GM12878 (cell line): ENCODE measurements at regions not wholly inside any gene's neighbourhood (a gene's known extent, or its start where the extent isn't known, plus 50 kb on each side); places are given as distances from the start of the nearest gene placed in this dataset.

ENCODE experiments used
- BMI1 ChIP-seq: fragments of 450-650 bp; IDR thresholded peaks from 2 replicates; pipeline ENCODE4 v1.6.1; 2016; ENCODE audit warnings: mild to moderate bottlenecking, moderate library complexity, borderline replicate concordance
- CEBPB ChIP-seq, 2 experiments: fragments of 150-350 bp in 1 of 2; IDR thresholded peaks; 2 replicates each; pipeline ENCODE4 v1.6.1; 2012 to 2014; ENCODE audit warnings: low read depth in 2 of 2, low read length in 2 of 2, borderline replicate concordance in 1 of 2, inconsistent platforms in 1 of 2
- CHD2 ChIP-seq: IDR thresholded peaks from 2 replicates; pipeline ENCODE4 v1.6.1; 2011; ENCODE audit warnings: low read depth, low read length, improper control_type of control experiment, borderline replicate concordance
- FOXM1 ChIP-seq: IDR thresholded peaks from 2 replicates; pipeline ENCODE4 v1.6.1; 2012; ENCODE audit warnings: low read depth, mild to moderate bottlenecking, inconsistent platforms, low read length, moderate library complexity
- KAT2A ChIP-seq: conservative IDR thresholded peaks from 2 replicates; pipeline ENCODE4 v1.6.1; 2011; ENCODE audit warnings: low read depth, low read length; ENCODE audit not compliant: control insufficient read depth
- MEF2A ChIP-seq: IDR thresholded peaks from 2 replicates; pipeline ENCODE4 v1.6.1; 2011; ENCODE audit warnings: low read depth, mild to moderate bottlenecking, low read length, moderate library complexity; ENCODE audit not compliant: insufficient read depth
- MTA3 ChIP-seq: IDR thresholded peaks from 2 replicates; pipeline ENCODE4 v1.6.1; 2012; ENCODE audit warnings: low read length, inconsistent platforms, borderline replicate concordance
- NR2C2 ChIP-seq: IDR thresholded peaks from 2 replicates; pipeline ENCODE4 v1.6.1; 2011; ENCODE audit warnings: borderline replicate concordance, low read depth; ENCODE audit not compliant: control insufficient read depth, insufficient read length
- POLR2AphosphoS5 ChIP-seq: IDR thresholded peaks from 2 replicates; pipeline ENCODE4 v1.6.1; 2011; ENCODE audit warnings: mild to moderate bottlenecking, low read length, inconsistent platforms
- POU2F2 ChIP-seq: IDR thresholded peaks from 3 replicates; pipeline ENCODE4 v1.6.1; 2011; ENCODE audit warnings: low read depth, mild to moderate bottlenecking, low read length, borderline replicate concordance
- RBBP5 ChIP-seq: fragments of 200-600 bp; sonication (generic); conservative IDR thresholded peaks from 2 replicates; pipeline ENCODE4 v1.6.1; 2016
- SMC3 ChIP-seq: IDR thresholded peaks from 2 replicates; pipeline ENCODE4 v1.6.1; 2011; ENCODE audit warnings: low read length, improper control_type of control experiment, borderline replicate concordance
- SUPT20H ChIP-seq: IDR thresholded peaks from 2 replicates; pipeline ENCODE4 v1.6.1; 2011; ENCODE audit warnings: low read depth, mild to moderate bottlenecking, low read length, moderate library complexity, borderline replicate concordance; ENCODE audit not compliant: control insufficient read depth
- TAF1 ChIP-seq: IDR thresholded peaks from 2 replicates; pipeline ENCODE4 v1.6.1; 2011; ENCODE audit warnings: mild to moderate bottlenecking, low read depth, low read length, borderline replicate concordance
- TARDBP ChIP-seq: IDR thresholded peaks from 2 replicates; pipeline ENCODE4 v1.6.1; 2016; ENCODE audit warnings: borderline replicate concordance
- YBX1 ChIP-seq: fragments of 450-650 bp; IDR thresholded peaks from 2 replicates; pipeline ENCODE4 v1.6.1; 2016; ENCODE audit warnings: antibody characterized with exemption
- ZNF24 ChIP-seq: fragments of 450-650 bp; IDR thresholded peaks from 2 replicates; pipeline ENCODE4 v1.6.1; 2017; ENCODE audit warnings: antibody characterized with exemption, mild to moderate bottlenecking
- TF ChIP-seq, protein P1 (sequence below): IDR thresholded peaks from 2 replicates; pipeline ENCODE4 v1.6.1; 2012; ENCODE audit warnings: low read length, inconsistent platforms
- TF ChIP-seq, protein P2 (sequence below): fragments of 450-650 bp; IDR thresholded peaks from 2 replicates; pipeline ENCODE4 v1.6.1; 2017; ENCODE audit warnings: mild to moderate bottlenecking, low read depth, inconsistent platforms; ENCODE audit not compliant: poor library complexity, severe bottlenecking
- TF ChIP-seq, protein P3 (sequence below): fragments of 450-650 bp; IDR thresholded peaks from 2 replicates; pipeline ENCODE4 v1.6.1; 2016; ENCODE audit warnings: mild to moderate bottlenecking
- TF ChIP-seq, protein P4 (sequence below): IDR thresholded peaks from 2 replicates; pipeline ENCODE4 v1.6.1; 2012; ENCODE audit warnings: low read depth, low read length, improper control_type of control experiment
- TF ChIP-seq, protein P5 (sequence below): IDR thresholded peaks from 2 replicates; pipeline ENCODE4 v1.6.1; 2011; ENCODE audit warnings: mild to moderate bottlenecking, low read depth, low read length, moderate library complexity; ENCODE audit not compliant: insufficient replicate concordance
- TF ChIP-seq, protein P6 (sequence below): IDR thresholded peaks from 2 replicates; pipeline ENCODE4 v1.6.1; 2011; ENCODE audit warnings: low read depth, low read length, improper control_type of control experiment, borderline replicate concordance

DNA sequence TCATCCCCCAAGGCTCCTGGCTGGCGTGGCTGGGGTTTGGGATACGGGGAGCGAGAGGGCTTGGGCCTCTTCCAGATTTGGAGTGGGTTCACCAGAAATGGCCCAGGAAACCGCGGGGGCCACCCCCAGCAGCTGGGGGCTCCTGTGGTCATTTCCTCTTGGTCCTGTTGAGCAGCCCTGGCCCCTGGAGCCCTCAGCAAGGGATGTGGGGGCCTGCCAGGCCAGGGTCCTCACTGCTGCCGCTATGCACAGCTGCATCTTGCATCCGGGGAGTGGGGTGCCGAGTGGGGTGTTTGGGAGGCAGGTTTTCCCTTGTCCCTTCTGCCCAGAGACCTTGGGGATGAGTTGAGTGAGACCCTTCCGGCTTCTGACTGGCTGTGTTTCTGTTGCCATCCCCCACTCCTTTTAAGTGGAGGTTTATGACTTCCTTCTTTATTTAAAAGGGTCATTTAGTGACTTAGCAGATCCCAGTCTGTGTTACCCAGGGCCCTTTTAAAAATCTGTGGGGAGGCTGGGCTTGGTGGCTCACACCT is 319.8 kb downstream of the SEC14L1 start (continued):
- TF ChIP-seq, protein P1, sequence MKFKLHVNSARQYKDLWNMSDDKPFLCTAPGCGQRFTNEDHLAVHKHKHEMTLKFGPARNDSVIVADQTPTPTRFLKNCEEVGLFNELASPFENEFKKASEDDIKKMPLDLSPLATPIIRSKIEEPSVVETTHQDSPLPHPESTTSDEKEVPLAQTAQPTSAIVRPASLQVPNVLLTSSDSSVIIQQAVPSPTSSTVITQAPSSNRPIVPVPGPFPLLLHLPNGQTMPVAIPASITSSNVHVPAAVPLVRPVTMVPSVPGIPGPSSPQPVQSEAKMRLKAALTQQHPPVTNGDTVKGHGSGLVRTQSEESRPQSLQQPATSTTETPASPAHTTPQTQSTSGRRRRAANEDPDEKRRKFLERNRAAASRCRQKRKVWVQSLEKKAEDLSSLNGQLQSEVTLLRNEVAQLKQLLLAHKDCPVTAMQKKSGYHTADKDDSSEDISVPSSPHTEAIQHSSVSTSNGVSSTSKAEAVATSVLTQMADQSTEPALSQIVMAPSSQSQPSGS = no peak
- 0 out of 2 replicates have a peak, but pooled peaks have one; percentile 0 for TF ChIP-seq BMI1
- TF ChIP-seq, protein P2, sequence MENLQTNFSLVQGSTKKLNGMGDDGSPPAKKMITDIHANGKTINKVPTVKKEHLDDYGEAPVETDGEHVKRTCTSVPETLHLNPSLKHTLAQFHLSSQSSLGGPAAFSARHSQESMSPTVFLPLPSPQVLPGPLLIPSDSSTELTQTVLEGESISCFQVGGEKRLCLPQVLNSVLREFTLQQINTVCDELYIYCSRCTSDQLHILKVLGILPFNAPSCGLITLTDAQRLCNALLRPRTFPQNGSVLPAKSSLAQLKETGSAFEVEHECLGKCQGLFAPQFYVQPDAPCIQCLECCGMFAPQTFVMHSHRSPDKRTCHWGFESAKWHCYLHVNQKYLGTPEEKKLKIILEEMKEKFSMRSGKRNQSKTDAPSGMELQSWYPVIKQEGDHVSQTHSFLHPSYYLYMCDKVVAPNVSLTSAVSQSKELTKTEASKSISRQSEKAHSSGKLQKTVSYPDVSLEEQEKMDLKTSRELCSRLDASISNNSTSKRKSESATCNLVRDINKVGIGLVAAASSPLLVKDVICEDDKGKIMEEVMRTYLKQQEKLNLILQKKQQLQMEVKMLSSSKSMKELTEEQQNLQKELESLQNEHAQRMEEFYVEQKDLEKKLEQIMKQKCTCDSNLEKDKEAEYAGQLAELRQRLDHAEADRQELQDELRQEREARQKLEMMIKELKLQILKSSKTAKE = no peak
- 0 out of 2 replicates have a peak, but pooled peaks have one; percentile 28 for TF ChIP-seq POLR2AphosphoS5
- no peak for TF ChIP-seq YBX1
- TF ChIP-seq ZNF24 = no peak
- TF ChIP-seq MTA3 = peak; percentile 10; the same call in 1 of the 2 replicates
- TF ChIP-seq SMC3 = no peak
- TF ChIP-seq TARDBP = 0 out of 2 replicates have a peak, but pooled peaks have one; percentile 0
- no peak for TF ChIP-seq CHD2
- no peak for TF ChIP-seq KAT2A
- TF ChIP-seq FOXM1 = no peak
- TF ChIP-seq, protein P3, sequence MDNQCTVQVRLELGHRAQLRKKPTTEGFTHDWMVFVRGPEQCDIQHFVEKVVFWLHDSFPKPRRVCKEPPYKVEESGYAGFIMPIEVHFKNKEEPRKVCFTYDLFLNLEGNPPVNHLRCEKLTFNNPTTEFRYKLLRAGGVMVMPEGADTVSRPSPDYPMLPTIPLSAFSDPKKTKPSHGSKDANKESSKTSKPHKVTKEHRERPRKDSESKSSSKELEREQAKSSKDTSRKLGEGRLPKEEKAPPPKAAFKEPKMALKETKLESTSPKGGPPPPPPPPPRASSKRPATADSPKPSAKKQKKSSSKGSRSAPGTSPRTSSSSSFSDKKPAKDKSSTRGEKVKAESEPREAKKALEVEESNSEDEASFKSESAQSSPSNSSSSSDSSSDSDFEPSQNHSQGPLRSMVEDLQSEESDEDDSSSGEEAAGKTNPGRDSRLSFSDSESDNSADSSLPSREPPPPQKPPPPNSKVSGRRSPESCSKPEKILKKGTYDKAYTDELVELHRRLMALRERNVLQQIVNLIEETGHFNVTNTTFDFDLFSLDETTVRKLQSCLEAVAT = peak; percentile 10; the same call in 1 of the 2 replicates
- no peak for TF ChIP-seq RBBP5
- TF ChIP-seq TAF1 = 0 out of 2 replicates have a peak, but pooled peaks have one; percentile 48
- TF ChIP-seq CEBPB (IDR thresholded peaks at IDR 0.05; ENCODE audit: borderline replicate concordance in 1 of 2, low read depth in 2 of 2, low read length in 2 of 2) = no peak
- TF ChIP-seq, protein P4, sequence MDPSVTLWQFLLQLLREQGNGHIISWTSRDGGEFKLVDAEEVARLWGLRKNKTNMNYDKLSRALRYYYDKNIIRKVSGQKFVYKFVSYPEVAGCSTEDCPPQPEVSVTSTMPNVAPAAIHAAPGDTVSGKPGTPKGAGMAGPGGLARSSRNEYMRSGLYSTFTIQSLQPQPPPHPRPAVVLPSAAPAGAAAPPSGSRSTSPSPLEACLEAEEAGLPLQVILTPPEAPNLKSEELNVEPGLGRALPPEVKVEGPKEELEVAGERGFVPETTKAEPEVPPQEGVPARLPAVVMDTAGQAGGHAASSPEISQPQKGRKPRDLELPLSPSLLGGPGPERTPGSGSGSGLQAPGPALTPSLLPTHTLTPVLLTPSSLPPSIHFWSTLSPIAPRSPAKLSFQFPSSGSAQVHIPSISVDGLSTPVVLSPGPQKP = peak; percentile 41; the same call in 1 of the 2 replicates
- TF ChIP-seq, protein P5, sequence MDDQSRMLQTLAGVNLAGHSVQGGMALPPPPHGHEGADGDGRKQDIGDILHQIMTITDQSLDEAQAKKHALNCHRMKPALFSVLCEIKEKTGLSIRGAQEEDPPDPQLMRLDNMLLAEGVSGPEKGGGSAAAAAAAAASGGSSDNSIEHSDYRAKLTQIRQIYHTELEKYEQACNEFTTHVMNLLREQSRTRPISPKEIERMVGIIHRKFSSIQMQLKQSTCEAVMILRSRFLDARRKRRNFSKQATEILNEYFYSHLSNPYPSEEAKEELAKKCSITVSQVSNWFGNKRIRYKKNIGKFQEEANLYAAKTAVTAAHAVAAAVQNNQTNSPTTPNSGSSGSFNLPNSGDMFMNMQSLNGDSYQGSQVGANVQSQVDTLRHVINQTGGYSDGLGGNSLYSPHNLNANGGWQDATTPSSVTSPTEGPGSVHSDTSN = no peak
- no peak for TF ChIP-seq POU2F2
- no peak for TF ChIP-seq SUPT20H
- TF ChIP-seq NR2C2 = no peak
- no peak for TF ChIP-seq MEF2A
- TF ChIP-seq, protein P6, sequence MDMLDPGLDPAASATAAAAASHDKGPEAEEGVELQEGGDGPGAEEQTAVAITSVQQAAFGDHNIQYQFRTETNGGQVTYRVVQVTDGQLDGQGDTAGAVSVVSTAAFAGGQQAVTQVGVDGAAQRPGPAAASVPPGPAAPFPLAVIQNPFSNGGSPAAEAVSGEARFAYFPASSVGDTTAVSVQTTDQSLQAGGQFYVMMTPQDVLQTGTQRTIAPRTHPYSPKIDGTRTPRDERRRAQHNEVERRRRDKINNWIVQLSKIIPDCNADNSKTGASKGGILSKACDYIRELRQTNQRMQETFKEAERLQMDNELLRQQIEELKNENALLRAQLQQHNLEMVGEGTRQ = no peak
